ENCODE measurements at regions not wholly inside any gene's neighbourhood (a gene's known extent, or its start where the extent isn't known, plus 50 kb on each side); places are given as distances from the start of the nearest gene placed in this dataset.

- Histone ChIP-seq H3F3A (ENCODE audit: insufficient read depth, low read length, poor library complexity, severe bottlenecking) (no peaks in the 10 kb centered on the region), H3K9me3 (ENCODE audit: low read length) (no peaks in the 10 kb centered on the region), H2AFZ (ENCODE audit: low read depth, low read length) (no peak overlapping the region), H3K27me3 (ENCODE audit: insufficient read depth, low read depth, low read length) (no peaks in the 10 kb centered on the region), H3K27ac (ENCODE audit: low read length) (no peak overlapping the region), H3K4me2 (ENCODE audit: low read length) (no peak overlapping the region), H3K9ac (ENCODE audit: low read length) (no peak overlapping the region), H3K9me2 (ENCODE audit: insufficient read depth, low read length) (no peaks in the 10 kb centered on the region), H4K20me1 (ENCODE audit: insufficient read depth) (no peaks in the 10 kb centered on the region), H3K4me3 (ENCODE audit: low read length) (no peak overlapping the region), H3K79me2 (replicated peaks; ENCODE audit: insufficient read depth, low read length) (no peaks in the 10 kb centered on the region), H3K36me3 (ENCODE audit: insufficient read depth, low read length) (no peaks in the 10 kb centered on the region)
- no peak for TF ChIP-seq TAF1 (IDR thresholded peaks at IDR 0.05; ENCODE audit: low read depth)
- no peak for TF ChIP-seq RAD21 (conservative IDR thresholded peaks at IDR 0.05)
- TF ChIP-seq EZH2 (IDR thresholded peaks at IDR 0.05; ENCODE audit: borderline replicate concordance, insufficient read depth, low read length, poor library complexity, severe bottlenecking), result no peak
- TF ChIP-seq EP300 (conservative IDR thresholded peaks at IDR 0.05; ENCODE audit: poor library complexity, severe bottlenecking), result no peak
- no peak for TF ChIP-seq SMC3 (conservative IDR thresholded peaks at IDR 0.05; ENCODE audit: poor library complexity)
- TF ChIP-seq REST (IDR thresholded peaks at IDR 0.05; ENCODE audit: borderline replicate concordance), result no peak
- TF ChIP-seq CTCF (IDR thresholded peaks at IDR 0.05; ENCODE audit: poor library complexity, severe bottlenecking), result no peak
- no peak for TF ChIP-seq MXI1 (conservative IDR thresholded peaks at IDR 0.05; ENCODE audit: poor library complexity, severe bottlenecking)
- no peak for TF ChIP-seq POLR2AphosphoS5 (IDR thresholded peaks at IDR 0.05)
Measured at GRCh38 chr13:57063007-57063406, 77.7 kb upstream of the PRR20A start.

GRCh38 chr13:57073983-57074382 is 66.7 kb upstream of the PRR20A start:
- TF ChIP-seq POLR2AphosphoS5 (IDR thresholded peaks at IDR 0.05) (no peak), SMC3 (conservative IDR thresholded peaks at IDR 0.05; ENCODE audit: poor library complexity) (no peak), EZH2 (IDR thresholded peaks at IDR 0.05; ENCODE audit: borderline replicate concordance, insufficient read depth, low read length, poor library complexity, severe bottlenecking) (no peak), EP300 (conservative IDR thresholded peaks at IDR 0.05; ENCODE audit: poor library complexity, severe bottlenecking) (no peak), TAF1 (IDR thresholded peaks at IDR 0.05; ENCODE audit: low read depth) (no peak), MXI1 (conservative IDR thresholded peaks at IDR 0.05; ENCODE audit: poor library complexity, severe bottlenecking) (no peak)
- no peaks in the 10 kb centered on the region for H3K9me2 ChIP-seq (ENCODE audit: insufficient read depth, low read length)

More at GRCh38 chr13:57073983-57074382, 66.7 kb upstream of the PRR20A start:
- Histone ChIP-seq H3F3A (ENCODE audit: insufficient read depth, low read length, poor library complexity, severe bottlenecking) (no peaks in the 10 kb centered on the region), H3K9ac (ENCODE audit: low read length) (no peak overlapping the region), H2AFZ (ENCODE audit: low read depth, low read length) (no peak overlapping the region), H3K27me3 (ENCODE audit: insufficient read depth, low read depth, low read length) (no peaks in the 10 kb centered on the region), H3K4me3 (ENCODE audit: low read length) (no peak overlapping the region), H3K79me2 (replicated peaks; ENCODE audit: insufficient read depth, low read length) (no peaks in the 10 kb centered on the region), H3K9me3 (ENCODE audit: low read length) (no peaks in the 10 kb centered on the region), H3K36me3 (ENCODE audit: insufficient read depth, low read length) (no peaks in the 10 kb centered on the region), H3K4me2 (ENCODE audit: low read length) (no peak overlapping the region), H4K20me1 (ENCODE audit: insufficient read depth) (no peaks in the 10 kb centered on the region), H3K27ac (ENCODE audit: low read length) (no peak overlapping the region)
